ENCODE measurements at regions not wholly inside any gene's neighbourhood (a gene's known extent, or its start where the extent isn't known, plus 50 kb on each side); places are given as distances from the start of the nearest gene placed in this dataset.

DNA sequence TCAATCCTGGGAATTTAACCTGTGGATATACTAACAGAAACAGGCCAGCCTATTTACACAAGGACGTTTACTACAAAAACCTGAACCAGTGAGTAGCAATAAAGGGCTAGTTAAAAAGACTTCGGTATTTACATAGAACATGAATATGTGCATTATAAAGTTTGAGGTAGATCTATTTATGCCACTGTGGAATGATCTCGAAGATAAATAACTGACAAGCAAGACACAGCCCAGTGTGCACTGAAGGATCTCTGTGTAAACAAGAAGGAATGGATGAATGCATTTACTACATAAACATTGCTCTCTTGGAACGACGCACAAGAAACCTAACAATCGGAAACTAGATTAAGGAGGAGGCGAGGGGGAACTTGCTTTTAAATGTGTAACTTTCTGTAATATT lies 132.0 kb upstream of the NSMCE3 start:
- TF ChIP-seq CTCF (IDR thresholded peaks at IDR 0.05) (no peak), POLR2A (IDR thresholded peaks at IDR 0.05) (no peak)
